ENCODE measurements at regions not wholly inside any gene's neighbourhood (a gene's known extent, or its start where the extent isn't known, plus 50 kb on each side); places are given as distances from the start of the nearest gene placed in this dataset.

DNA sequence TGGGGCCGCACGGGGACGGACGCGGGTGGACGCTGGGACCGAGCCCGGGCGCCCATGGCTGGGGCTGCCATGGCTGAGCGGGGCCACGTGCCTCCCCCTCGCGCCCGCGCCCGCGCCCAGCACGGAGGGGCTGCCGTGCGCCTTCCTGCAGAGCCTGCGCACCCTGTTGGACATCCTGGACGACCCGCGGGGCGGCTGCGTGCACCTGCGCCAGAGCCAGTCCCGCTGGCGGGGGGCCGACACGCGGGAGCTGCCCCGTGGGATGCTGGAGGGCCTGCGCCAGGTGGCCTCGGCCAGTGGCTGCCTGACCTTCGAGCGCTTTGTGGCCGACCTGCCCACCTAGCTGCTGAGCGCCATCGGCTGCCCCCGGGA lies 72.5 kb upstream of the KCTD7 start:
- CTCF ChIA-PET = interaction anchor here (2.0 to 4.2 kb wide), 3 partner anchors 10 to 348 kb away, joined by 4 to 22 read pairs (median 15); no protein-coding TSS in a partner anchor
- no peak for DNase-seq (ENCODE audit: extremely low spot score)
- POLR2A ChIA-PET = no interaction called here
- TF ChIP-seq, protein P1, sequence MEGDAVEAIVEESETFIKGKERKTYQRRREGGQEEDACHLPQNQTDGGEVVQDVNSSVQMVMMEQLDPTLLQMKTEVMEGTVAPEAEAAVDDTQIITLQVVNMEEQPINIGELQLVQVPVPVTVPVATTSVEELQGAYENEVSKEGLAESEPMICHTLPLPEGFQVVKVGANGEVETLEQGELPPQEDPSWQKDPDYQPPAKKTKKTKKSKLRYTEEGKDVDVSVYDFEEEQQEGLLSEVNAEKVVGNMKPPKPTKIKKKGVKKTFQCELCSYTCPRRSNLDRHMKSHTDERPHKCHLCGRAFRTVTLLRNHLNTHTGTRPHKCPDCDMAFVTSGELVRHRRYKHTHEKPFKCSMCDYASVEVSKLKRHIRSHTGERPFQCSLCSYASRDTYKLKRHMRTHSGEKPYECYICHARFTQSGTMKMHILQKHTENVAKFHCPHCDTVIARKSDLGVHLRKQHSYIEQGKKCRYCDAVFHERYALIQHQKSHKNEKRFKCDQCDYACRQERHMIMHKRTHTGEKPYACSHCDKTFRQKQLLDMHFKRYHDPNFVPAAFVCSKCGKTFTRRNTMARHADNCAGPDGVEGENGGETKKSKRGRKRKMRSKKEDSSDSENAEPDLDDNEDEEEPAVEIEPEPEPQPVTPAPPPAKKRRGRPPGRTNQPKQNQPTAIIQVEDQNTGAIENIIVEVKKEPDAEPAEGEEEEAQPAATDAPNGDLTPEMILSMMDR (IDR thresholded peaks at IDR 0.05; ENCODE audit: control extremely low read depth, extremely low read depth, low read depth, missing control alignments) = no peak

DNA sequence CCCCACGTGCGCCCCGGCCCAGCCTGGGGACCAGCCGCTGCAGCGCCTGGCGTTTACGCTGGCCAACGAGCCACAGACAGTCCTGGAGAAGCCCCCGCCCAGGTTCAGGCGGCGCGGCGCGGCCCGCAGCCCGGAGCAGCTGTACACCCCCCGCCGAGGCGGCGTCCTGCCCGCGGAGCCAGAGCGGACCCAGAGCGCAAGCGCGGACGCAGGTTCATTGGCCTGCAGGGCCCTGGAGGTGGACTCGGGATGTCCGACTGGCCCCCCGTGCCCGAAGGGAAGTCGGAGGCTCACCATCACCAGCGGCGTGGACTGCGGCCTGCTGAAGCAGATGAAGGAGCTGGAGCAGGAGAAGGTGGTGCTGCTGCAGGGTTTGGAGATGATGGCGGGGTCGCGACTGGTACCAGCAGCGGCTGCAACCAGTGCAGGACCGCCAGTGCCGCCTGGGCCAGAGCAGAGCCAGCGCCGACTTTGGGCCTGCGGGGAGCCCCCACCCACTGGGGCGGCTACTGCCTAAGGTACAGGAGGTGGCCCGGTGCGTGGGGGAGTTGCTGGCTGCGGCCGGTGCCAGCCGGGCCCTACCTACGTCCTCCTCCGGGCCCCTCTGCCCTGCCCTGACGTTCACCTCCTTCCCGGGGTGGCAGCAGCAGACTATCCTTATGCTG lies 72.0 kb upstream of the KCTD7 start:
- DNase-seq (ENCODE audit: extremely low spot score) = no peak
- TF ChIP-seq, protein P1 (IDR thresholded peaks at IDR 0.05; ENCODE audit: control extremely low read depth, extremely low read depth, low read depth, missing control alignments) = no peak
- ChIA-PET POLR2A (no interaction called here), CTCF (interaction anchor here (0.8 to 4.2 kb wide), 10 partner anchors 9 to 365 kb away, joined by 3 to 31 read pairs (median 6); partner anchors contain the start of gene TMEM248)

DNA sequence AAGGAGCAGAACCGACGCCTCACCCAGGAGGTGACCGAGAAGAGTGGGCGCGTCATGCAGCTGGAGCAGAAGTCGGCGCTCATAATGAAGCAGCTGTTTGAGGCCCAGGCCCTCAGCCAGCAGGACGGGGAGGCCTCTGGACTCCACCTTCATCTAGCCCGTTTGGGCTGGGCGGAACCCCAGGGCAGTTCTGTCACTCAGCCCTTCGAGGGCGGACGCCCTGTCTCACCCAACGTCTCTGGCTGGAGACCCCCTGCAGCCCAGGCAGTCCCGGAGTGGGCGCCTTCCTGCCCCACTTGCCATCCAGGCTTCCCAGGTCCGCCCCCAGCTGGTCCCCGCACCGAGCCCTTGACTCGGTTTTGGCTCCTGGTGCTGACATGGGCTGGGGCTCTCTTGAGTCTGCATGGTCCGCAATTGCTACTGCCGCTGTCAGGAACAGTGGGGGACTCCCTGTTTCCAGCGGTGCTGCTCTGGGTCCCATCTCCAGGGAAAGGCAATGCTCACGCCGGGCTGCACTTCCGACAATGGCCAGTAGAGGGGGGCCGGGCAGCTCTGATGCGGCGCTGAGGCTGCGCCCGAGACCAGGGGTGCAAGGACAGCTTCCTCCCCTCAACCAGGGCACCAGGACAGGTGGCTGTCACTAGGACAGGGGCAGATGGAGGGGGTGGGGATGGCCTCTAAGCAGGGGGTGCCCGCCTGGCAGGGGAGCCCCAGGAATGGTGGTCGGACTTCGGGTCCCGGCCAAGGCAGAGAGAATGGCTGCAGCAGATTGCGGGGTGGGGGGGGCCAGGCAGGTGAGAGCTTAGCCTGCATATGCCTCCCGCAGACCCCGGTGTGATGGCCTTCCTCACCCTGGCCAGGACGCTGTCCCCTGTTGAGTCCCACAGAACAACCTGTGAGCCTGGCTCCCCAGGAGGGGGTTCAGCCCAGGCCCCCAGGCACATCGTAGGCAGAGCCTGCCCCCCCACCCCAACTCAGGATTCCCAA lies 71.2 kb upstream of the KCTD7 start:
- TF ChIP-seq, protein P1 (IDR thresholded peaks at IDR 0.05; ENCODE audit: control extremely low read depth, extremely low read depth, low read depth, missing control alignments) = peak; percentile 99
- peak; percentile 83 for DNase-seq (ENCODE audit: extremely low spot score)
- ChIA-PET CTCF (interaction anchor here (0.8 to 4.2 kb wide), 17 partner anchors 9 to 364 kb away, joined by 3 to 31 read pairs (median 4); partner anchors contain the start of gene TMEM248), POLR2A (interaction anchor here (1.3 kb wide), 1 partner anchor 16 kb away, joined by 3 read pairs; no protein-coding TSS in a partner anchor)

DNA sequence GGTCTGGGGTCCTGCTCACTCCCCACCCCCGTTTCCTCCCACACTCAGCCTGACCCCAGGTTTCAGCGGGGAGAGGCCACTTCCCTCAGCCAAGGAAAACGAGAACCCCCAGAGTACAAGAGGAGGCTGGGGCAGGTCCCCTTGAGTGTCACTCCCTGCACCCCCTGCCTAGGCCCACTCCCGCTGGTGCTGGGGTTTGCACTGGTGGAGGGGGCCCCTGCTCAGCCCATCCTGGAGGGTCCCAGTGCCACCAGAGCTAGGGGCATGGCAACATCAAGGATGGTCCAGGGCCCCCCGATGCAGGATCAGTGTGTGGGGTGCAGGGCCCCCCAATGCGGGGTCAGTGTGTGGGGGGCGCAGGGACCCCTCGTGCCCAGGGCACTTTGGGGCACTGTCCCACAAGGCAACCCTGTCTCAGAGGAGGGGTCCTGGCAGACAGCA lies 70.5 kb upstream of the KCTD7 start:
- TF ChIP-seq, protein P1 (IDR thresholded peaks at IDR 0.05; ENCODE audit: control extremely low read depth, extremely low read depth, low read depth, missing control alignments) = no peak
- POLR2A ChIA-PET = interaction anchor here (1.3 kb wide), 1 partner anchor 16 kb away, joined by 3 read pairs; no protein-coding TSS in a partner anchor
- CTCF ChIA-PET = interaction anchor here (0.8 to 4.2 kb wide), 19 partner anchors 8 to 346 kb away, joined by 3 to 31 read pairs (median 4); no protein-coding TSS in a partner anchor
- no peak for DNase-seq (ENCODE audit: extremely low spot score)

DNA sequence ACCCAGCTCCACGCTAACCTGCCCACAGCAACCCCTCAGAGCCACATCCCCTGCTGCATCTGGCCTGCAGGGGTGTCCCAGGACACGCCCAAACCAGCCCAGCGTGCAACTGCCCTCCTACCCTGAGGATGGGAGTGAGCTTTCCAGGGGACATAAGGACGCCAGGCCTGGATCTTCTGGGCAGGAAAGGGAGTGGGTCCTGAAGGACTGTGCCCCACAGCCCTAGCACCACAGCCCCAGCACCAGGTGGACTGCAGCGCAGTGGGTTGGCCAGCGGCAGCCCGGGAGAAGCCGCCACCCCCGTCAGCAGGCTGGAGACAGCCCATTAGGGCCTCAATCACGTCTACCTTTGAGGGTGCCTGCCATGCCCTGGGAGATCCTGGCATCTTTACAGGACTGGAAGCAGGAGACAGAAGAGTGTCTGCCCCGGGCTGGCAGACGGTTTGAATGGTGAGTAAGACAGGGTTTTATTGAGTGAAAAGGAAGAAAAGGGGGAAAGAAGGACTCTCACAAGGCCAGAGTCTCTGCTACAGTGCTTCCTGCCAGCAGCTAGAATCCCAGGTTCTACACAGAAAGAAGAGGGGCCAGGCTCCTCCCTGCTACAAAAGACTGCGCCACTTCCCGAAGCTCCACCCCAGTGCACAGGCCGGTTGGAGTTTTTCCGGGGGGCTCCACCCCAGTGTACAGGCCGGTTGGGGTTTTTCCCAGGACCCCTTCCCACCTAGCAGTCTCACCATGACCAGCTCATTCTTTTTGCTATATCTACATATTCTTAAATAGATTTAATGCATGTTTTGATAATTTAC lies 69.8 kb upstream of the KCTD7 start:
- TF ChIP-seq, protein P1 (IDR thresholded peaks at IDR 0.05; ENCODE audit: control extremely low read depth, extremely low read depth, low read depth, missing control alignments) = no peak
- DNase-seq (ENCODE audit: extremely low spot score) = no peak
- ChIA-PET CTCF (interaction anchor here (1.3 to 4.2 kb wide), 8 partner anchors 13 to 334 kb away, joined by 3 to 31 read pairs (median 4); no protein-coding TSS in a partner anchor), POLR2A (interaction anchor here (1.3 kb wide), 1 partner anchor 17 kb away, joined by 3 read pairs; no protein-coding TSS in a partner anchor)
